RWPE2 (cell line): ENCODE measurements at regions not wholly inside any gene's neighbourhood (a gene's known extent, or its start where the extent isn't known, plus 50 kb on each side); places are given as distances from the start of the nearest gene placed in this dataset.

Experiments used
- ATAC-seq: fragments of 200-7000 bp; cut with Tn5 transposase; 3 replicates; pipeline ENCODE4 v1.9.1; 2021; ENCODE audit warnings: low read depth
- DNase-seq: peaks from one replicate; pipeline ENCODE4 v3.0.0-alpha.2; 2020; ENCODE audit warnings: low spot score
- H3K27ac ChIP-seq: fragments of 450-650 bp; 2 replicates; pipeline ENCODE4 v1.5.1; 2017; ENCODE audit warnings: mild to moderate bottlenecking; ENCODE audit not compliant: poor library complexity, severe bottlenecking
- H3K27me3 ChIP-seq: fragments of 250-450 bp; sonication (Bioruptor Pico); 2 replicates; pipeline ENCODE4 v1.5.1; 2021; ENCODE audit warnings: mild to moderate bottlenecking, moderate library complexity; ENCODE audit not compliant: insufficient read depth, poor library complexity, severe bottlenecking
- H3K36me3 ChIP-seq: fragments of 250-450 bp; sonication (Bioruptor Pico); 2 replicates; pipeline ENCODE4 v1.5.1; 2020; ENCODE audit warnings: low read depth, mild to moderate bottlenecking, moderate library complexity
- H3K4me1 ChIP-seq: fragments of 250-450 bp; sonication (Bioruptor Pico); 2 replicates; pipeline ENCODE4 v1.5.1; 2021; ENCODE audit warnings: mild to moderate bottlenecking, moderate library complexity; ENCODE audit not compliant: insufficient read depth, poor library complexity, severe bottlenecking
- H3K4me3 ChIP-seq: fragments of 250-450 bp; sonication (Bioruptor Pico); 2 replicates; pipeline ENCODE4 v1.5.1; 2021; ENCODE audit warnings: mild to moderate bottlenecking, moderate library complexity; ENCODE audit not compliant: severe bottlenecking
- H3K9me3 ChIP-seq: fragments of 250-450 bp; sonication (Bioruptor Pico); 2 replicates; pipeline ENCODE4 v1.5.1; 2021; ENCODE audit warnings: mild to moderate bottlenecking, moderate library complexity; ENCODE audit not compliant: severe bottlenecking
- TF ChIP-seq, protein P1 (sequence below): fragments of 450-650 bp; IDR thresholded peaks from one replicate; pipeline ENCODE4 v1.5.1; 2017; ENCODE audit warnings: mild to moderate bottlenecking, moderate library complexity; ENCODE audit not compliant: poor library complexity, severe bottlenecking

- Histone ChIP-seq H3K4me1 (no peaks in the 10 kb centered on the region), H3K9me3 (no peaks in the 10 kb centered on the region), H3K27ac (no peak overlapping the region), H3K4me3 (no peak overlapping the region), H3K27me3 (no peaks in the 10 kb centered on the region), H3K36me3 (no peaks in the 10 kb centered on the region)
- DNase-seq (no peak), ATAC-seq (no peak)
- TF ChIP-seq, protein P1, sequence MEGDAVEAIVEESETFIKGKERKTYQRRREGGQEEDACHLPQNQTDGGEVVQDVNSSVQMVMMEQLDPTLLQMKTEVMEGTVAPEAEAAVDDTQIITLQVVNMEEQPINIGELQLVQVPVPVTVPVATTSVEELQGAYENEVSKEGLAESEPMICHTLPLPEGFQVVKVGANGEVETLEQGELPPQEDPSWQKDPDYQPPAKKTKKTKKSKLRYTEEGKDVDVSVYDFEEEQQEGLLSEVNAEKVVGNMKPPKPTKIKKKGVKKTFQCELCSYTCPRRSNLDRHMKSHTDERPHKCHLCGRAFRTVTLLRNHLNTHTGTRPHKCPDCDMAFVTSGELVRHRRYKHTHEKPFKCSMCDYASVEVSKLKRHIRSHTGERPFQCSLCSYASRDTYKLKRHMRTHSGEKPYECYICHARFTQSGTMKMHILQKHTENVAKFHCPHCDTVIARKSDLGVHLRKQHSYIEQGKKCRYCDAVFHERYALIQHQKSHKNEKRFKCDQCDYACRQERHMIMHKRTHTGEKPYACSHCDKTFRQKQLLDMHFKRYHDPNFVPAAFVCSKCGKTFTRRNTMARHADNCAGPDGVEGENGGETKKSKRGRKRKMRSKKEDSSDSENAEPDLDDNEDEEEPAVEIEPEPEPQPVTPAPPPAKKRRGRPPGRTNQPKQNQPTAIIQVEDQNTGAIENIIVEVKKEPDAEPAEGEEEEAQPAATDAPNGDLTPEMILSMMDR: no peak
These were observed 874.3 kb upstream of the ADAMTS5 start for GRCh38 chr21:27841084-27841672.

DNA sequence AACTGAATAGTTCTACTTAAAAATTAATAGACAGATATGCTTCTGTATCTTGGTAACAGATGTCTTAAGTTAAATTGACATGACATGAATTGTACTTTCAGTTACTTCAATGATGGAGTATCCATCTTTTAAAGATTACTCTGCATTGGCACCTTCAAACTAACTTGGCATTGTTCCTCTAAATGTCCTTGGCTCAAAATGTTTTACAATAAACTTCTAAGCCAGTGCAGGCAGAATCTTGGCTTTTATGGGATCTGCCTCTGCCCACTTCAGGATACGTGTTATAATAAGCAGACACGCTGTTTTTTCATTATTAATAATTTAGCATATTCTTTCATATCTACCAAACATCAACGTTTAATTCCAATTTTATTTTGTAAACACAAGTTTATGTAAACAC is 873.4 kb upstream of the ADAMTS5 start:
- Histone ChIP-seq H3K36me3 (no peaks in the 10 kb centered on the region), H3K27me3 (no peaks in the 10 kb centered on the region), H3K4me3 (no peak overlapping the region), H3K9me3 (no peaks in the 10 kb centered on the region), H3K27ac (no peak overlapping the region), H3K4me1 (no peaks in the 10 kb centered on the region)
- TF ChIP-seq, protein P1: no peak
- no peak for ATAC-seq
- no peak for DNase-seq

GRCh38 chr21:27839512-27840115 is 872.7 kb upstream of the ADAMTS5 start:
- no peak for DNase-seq
- ATAC-seq: no peak
- no peak overlapping the region for H3K27ac ChIP-seq
- no peaks in the 10 kb centered on the region for H3K4me1 ChIP-seq
- H3K4me3 ChIP-seq: no peak overlapping the region
- H3K36me3 ChIP-seq: no peaks in the 10 kb centered on the region
- no peaks in the 10 kb centered on the region for H3K27me3 ChIP-seq
- no peaks in the 10 kb centered on the region for H3K9me3 ChIP-seq
- TF ChIP-seq, protein P1: no peak

- no peak overlapping the region for H3K27ac ChIP-seq
- H3K36me3 ChIP-seq: no peaks in the 10 kb centered on the region
- H3K9me3 ChIP-seq: no peaks in the 10 kb centered on the region
- no peaks in the 10 kb centered on the region for H3K27me3 ChIP-seq
- ATAC-seq (no peak), DNase-seq (no peak)
- H3K4me1 ChIP-seq: no peaks in the 10 kb centered on the region
- TF ChIP-seq, protein P1: no peak
- no peak overlapping the region for H3K4me3 ChIP-seq
These were observed 871.7 kb upstream of the ADAMTS5 start for GRCh38 chr21:27838573-27838972.

GRCh38 chr21:27837936-27838335 is 871.0 kb upstream of the ADAMTS5 start:
- H3K9me3 ChIP-seq: no peaks in the 10 kb centered on the region
- H3K4me3 ChIP-seq: no peak overlapping the region
- H3K27me3 ChIP-seq: no peaks in the 10 kb centered on the region
- TF ChIP-seq, protein P1: no peak
- H3K36me3 ChIP-seq: no peaks in the 10 kb centered on the region
- no peak for DNase-seq
- H3K27ac ChIP-seq: no peak overlapping the region
- no peak for ATAC-seq
- no peaks in the 10 kb centered on the region for H3K4me1 ChIP-seq
